Ishikawa (cell line): ENCODE measurements at regions not wholly inside any gene's neighbourhood (a gene's known extent, or its start where the extent isn't known, plus 50 kb on each side); places are given as distances from the start of the nearest gene placed in this dataset.

ENCODE experiments used
- CEBPB ChIP-seq: IDR thresholded peaks from 2 replicates; pipeline ENCODE4 v1.6.1; 2012
- CREB1 ChIP-seq: IDR thresholded peaks from 2 replicates; pipeline ENCODE4 v1.6.1; 2012; ENCODE audit warnings: low read depth
- EGR1 ChIP-seq: IDR thresholded peaks from 2 replicates; pipeline ENCODE4 v1.6.1; 2012
- EP300 ChIP-seq: IDR thresholded peaks from 2 replicates; pipeline ENCODE4 v1.6.1; 2012; ENCODE audit warnings: borderline replicate concordance
- FOXM1 ChIP-seq: IDR thresholded peaks from 2 replicates; pipeline ENCODE4 v1.6.1; 2012; ENCODE audit warnings: low read depth, borderline replicate concordance
- NFIC ChIP-seq: IDR thresholded peaks from 2 replicates; pipeline ENCODE4 v1.6.1; 2012
- RAD21 ChIP-seq: IDR thresholded peaks from 2 replicates; pipeline ENCODE4 v1.6.1; 2012; ENCODE audit warnings: low read depth
- TAF1 ChIP-seq: IDR thresholded peaks from 2 replicates; pipeline ENCODE4 v1.6.1; 2012; ENCODE audit warnings: low read depth, mild to moderate bottlenecking
- TCF12 ChIP-seq: IDR thresholded peaks from 2 replicates; pipeline ENCODE4 v1.6.1; 2012; ENCODE audit warnings: low read depth
- TEAD4 ChIP-seq: IDR thresholded peaks from 2 replicates; pipeline ENCODE4 v1.6.1; 2012
- YY1 ChIP-seq: IDR thresholded peaks from 2 replicates; pipeline ENCODE4 v1.6.1; 2012; ENCODE audit warnings: low read depth
- ZBTB7A ChIP-seq: IDR thresholded peaks from 2 replicates; pipeline ENCODE4 v1.6.1; 2012; ENCODE audit warnings: low read depth
- TF ChIP-seq, protein P1 (sequence below): IDR thresholded peaks from 2 replicates; pipeline ENCODE4 v1.6.1; 2012; ENCODE audit warnings: low read depth, mild to moderate bottlenecking
- TF ChIP-seq, protein P2 (sequence below): IDR thresholded peaks from 2 replicates; pipeline ENCODE4 v1.6.1; 2012
- TF ChIP-seq, protein P3 (sequence below): IDR thresholded peaks from 2 replicates; pipeline ENCODE4 v1.6.1; 2012

DNA sequence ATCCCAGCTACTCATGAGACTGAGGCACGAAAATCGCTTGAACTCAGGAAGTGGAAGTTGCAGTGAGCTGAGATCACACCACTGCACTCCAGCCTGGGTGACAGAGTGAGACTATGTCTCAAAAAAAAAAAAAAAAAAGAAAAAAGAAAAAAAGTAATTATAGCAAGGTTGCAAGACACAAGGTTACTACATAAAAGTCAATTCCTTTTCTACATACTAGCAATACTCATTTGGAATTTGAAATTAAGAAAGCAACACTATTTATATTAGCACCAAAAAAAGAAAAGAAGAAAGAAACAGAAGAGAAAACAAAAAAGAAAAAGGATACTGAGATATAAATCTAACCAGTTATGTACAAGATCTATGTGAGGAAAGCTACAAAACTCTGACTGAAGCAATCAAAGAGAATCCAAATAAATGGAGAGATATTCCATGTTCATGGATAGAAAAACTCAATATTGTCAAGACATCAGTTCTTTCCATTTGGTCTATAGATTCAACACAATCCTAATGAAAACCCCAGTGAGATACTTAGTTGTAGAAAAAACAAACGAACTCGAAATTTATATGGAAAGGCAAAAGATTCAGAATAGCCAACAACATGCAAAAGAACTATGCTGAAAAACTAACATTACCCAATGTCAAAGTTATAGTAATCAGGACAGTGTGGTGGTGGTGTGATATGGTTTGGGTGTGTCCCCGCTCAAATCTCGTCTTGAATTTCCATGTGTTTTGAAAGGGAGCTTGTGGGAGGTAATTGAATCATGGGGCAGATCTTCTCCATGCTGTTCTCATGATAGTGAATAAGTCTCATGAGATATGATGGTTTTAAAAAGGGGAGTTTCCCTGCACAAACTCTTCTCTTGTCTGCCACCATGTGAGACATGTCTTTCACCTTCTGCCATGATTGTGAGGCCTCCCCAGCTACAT, 73.3 kb downstream of the GPX5 start:
- TF ChIP-seq TEAD4 (no peak), EP300 (no peak), TAF1 (no peak), CREB1 (no peak)
- TF ChIP-seq, protein P1, sequence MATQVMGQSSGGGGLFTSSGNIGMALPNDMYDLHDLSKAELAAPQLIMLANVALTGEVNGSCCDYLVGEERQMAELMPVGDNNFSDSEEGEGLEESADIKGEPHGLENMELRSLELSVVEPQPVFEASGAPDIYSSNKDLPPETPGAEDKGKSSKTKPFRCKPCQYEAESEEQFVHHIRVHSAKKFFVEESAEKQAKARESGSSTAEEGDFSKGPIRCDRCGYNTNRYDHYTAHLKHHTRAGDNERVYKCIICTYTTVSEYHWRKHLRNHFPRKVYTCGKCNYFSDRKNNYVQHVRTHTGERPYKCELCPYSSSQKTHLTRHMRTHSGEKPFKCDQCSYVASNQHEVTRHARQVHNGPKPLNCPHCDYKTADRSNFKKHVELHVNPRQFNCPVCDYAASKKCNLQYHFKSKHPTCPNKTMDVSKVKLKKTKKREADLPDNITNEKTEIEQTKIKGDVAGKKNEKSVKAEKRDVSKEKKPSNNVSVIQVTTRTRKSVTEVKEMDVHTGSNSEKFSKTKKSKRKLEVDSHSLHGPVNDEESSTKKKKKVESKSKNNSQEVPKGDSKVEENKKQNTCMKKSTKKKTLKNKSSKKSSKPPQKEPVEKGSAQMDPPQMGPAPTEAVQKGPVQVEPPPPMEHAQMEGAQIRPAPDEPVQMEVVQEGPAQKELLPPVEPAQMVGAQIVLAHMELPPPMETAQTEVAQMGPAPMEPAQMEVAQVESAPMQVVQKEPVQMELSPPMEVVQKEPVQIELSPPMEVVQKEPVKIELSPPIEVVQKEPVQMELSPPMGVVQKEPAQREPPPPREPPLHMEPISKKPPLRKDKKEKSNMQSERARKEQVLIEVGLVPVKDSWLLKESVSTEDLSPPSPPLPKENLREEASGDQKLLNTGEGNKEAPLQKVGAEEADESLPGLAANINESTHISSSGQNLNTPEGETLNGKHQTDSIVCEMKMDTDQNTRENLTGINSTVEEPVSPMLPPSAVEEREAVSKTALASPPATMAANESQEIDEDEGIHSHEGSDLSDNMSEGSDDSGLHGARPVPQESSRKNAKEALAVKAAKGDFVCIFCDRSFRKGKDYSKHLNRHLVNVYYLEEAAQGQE: no peak
- TF ChIP-seq, protein P2, sequence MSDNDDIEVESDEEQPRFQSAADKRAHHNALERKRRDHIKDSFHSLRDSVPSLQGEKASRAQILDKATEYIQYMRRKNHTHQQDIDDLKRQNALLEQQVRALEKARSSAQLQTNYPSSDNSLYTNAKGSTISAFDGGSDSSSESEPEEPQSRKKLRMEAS: no peak

DNA sequence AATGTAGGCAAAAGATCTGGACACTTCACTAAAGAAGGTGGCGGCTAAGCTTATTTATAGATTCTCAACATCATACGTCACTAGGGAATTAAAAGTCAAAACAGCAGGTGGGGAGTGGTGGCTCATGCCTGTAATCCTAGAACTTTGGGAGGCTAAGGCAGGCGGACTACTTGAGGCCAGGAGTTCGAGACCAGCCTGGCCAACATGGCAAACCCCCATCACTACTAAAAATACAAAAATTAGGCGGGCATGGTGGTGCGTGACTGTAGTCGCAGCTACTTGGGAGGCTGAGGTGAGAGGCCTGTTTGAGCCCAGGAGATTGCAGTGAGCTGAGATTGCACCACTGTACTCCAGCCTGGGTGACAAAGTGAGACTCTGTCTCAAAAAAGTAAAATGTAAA, 74.6 kb downstream of the GPX5 start:
- TF ChIP-seq, protein P2: no peak
- TF ChIP-seq NFIC (no peak), RAD21 (no peak), CEBPB (no peak), TAF1 (no peak), TEAD4 (no peak), TCF12 (no peak), EGR1 (no peak)
- TF ChIP-seq, protein P1: no peak

DNA sequence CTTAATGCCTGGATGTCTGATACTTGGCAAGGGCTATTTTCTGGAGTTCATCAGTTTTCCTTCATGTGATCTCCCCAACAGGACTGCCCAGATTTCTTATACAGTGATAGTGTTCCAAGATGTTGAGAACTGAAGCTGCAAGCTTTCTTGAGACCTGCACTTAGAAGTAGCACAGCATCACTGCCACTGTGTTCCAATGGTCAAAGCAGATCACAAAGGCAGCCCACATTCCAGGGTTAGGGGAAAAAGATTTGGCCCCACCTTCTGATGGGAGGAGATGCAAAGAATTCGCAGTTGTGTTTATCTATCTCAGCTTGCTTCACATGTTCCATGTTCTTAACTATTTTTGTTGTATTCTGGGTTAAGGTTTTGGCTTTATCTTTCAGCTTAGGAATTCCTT, 78.2 kb downstream of the GPX5 start:
- TF ChIP-seq, protein P3, sequence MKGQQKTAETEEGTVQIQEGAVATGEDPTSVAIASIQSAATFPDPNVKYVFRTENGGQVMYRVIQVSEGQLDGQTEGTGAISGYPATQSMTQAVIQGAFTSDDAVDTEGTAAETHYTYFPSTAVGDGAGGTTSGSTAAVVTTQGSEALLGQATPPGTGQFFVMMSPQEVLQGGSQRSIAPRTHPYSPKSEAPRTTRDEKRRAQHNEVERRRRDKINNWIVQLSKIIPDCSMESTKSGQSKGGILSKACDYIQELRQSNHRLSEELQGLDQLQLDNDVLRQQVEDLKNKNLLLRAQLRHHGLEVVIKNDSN: no peak
- TF ChIP-seq CEBPB (no peak), TAF1 (no peak), CREB1 (no peak), NFIC (no peak)
- TF ChIP-seq, protein P1: no peak
- TF ChIP-seq, protein P2: no peak

DNA sequence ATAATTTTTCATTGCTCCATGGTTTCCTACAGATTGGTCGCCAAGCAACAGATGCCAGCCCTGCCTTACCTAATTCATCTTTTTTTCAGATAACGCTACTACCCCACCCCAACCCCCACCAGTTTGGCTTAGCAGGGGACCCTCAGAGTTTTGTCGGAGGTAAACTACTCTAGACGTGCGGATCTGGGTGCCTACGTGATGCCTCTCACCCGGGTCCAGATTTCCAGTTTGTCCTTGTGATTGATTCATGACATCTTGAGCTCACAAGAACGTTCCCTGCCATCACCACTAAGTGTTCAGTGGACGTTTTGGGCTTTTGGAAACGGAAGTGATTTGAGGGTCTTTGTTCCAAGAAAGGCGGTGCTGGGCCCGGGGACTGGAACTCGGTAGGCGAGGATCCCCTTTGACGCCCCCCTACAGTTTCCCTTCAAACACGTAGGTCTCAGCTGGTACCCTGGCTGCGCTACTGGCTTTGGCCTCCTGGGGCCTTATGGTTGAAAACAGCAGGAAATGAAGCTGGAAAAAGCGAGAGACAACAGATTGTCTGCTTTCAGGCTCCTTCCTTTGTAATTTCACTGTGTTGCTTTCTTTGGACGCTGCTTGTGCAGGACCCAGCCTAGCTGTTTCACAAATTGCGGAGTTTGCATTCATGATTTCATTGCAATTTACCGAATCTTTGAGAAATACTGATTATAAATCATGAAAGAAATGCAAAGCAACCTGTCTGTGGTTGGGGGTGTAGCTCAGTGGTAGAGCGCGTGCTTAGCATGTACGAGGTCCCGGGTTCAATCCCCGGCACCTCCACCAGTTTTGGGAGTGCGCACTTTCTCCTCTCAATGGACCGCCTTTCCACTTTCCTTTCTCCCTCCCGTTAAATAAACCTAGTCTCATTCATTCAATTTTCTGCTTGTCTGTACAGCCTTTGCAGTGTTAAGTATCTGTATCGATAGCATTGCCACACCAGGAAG, 81.0 kb downstream of the GPX5 start:
- TF ChIP-seq, protein P1: no peak
- TF ChIP-seq TAF1 (0 out of 2 replicates have a peak, but pooled peaks have one; percentile 14), NFIC (no peak), TEAD4 (peak; percentile 88), EP300 (peak; percentile 12; the same call in 1 of the 2 replicates), CEBPB (peak; percentile 43; the same call in 1 of the 2 replicates), CREB1 (no peak), FOXM1 (no peak), RAD21 (no peak), TCF12 (no peak), YY1 (no peak), ZBTB7A (peak; percentile 46; the same call in 1 of the 2 replicates), EGR1 (no peak)
- TF ChIP-seq, protein P2: peak; percentile 65; the same call in 1 of the 2 replicates
- TF ChIP-seq, protein P3: no peak
